ENCODE measurements at regions not wholly inside any gene's neighbourhood (a gene's known extent, or its start where the extent isn't known, plus 50 kb on each side); places are given as distances from the start of the nearest gene placed in this dataset.

DNA sequence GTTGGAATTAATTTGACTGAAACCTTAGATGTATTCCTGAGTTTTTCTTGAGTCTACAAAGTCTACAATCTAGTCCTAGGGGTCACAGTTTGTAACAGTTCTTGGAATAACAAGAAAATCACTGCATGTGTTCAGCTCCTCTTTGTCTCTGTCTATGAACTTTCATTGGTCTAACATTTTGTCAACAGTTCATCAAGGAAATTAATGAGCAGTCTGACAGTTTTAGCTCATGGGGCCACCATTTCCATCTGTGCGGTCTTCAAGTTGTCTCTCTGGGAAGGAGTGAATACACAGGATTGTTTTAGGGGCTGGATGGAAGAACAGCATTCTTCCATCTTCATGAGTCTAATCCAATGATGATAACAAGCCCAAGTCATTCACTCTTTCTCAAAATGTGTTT, 276.4 kb downstream of the TMEM167A start:
- DNase-seq, result no peak

GRCh38 chr5:82799361-82800077, 277.7 kb downstream of the TMEM167A start:
- no peak for DNase-seq

- no peak for DNase-seq
Measured at GRCh38 chr5:82798676-82799075, 278.5 kb downstream of the TMEM167A start.

- DNase-seq, result no peak
Measured at GRCh38 chr5:82796643-82797416, 280.4 kb downstream of the TMEM167A start.

- no peak for DNase-seq
Measured at GRCh38 chr5:82794876-82795275, 282.3 kb downstream of the TMEM167A start.

DNA sequence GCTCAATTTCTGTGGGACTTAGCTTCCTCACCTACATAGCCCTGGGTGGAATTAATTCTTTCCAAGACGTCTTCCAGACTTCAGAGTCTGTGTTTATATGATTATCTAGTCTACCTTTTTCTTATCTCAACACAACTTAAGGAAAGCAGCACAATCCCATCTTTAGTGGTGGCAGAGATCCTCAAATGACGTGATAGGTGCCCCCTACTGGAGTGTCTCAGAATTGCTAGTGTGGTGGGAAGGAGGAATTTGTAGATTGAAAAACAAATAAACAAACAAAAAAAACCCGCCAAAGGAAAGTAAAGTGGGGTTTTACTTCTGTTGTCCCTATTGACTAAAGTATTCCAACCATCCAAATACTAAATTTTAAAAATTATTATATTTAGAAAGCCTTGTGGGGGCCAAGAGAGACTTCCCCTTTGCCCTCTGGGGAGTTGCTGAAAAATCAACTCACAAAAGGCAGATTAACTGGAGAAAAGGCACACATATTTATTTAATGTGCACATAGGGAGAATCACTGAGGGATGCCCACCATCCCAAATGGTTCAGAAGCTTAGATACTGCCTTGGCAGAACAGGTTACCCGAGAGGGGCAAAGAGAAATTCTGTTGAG, 283.3 kb downstream of the TMEM167A start:
- DNase-seq, result no peak

DNA sequence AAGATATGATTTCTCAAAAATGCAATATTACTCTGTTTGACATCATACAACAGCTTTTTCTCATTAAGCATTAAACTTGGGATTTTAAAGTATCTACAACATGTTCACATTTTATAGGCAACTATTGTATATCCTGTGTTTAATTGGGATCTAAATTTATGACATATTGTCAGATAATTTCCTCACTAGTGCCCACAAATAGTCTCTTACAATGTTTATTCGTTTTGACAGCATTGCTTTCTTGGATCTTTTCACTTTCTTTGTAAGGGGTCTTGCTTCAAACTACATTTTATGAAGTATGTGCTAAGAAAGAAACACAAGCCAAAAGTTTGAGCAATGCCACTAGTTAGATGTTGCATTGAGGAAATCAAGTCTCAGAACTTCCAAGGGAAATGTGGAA, 285.1 kb downstream of the TMEM167A start:
- no peak for DNase-seq

GRCh38 chr5:82789095-82789494, 288.1 kb downstream of the TMEM167A start:
- no peak for DNase-seq

DNA sequence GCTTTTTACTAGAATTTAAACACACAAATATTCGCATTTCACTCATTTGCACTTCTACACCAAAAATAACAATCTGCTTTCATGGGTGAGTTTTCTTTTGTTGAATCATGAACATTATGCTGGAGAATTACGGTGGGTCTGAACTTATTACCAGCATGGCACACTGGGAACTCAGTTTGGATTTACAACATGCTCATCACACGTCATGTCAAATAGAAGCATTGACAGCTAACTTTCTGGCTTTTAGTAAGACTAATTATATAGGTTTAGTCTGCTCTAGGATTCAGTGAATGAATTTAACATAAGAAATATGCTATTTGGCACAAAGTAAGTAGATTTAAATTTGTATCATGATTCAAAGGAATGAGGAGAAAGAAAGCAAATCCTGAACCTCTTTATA, 290.4 kb downstream of the TMEM167A start:
- DNase-seq, result no peak

DNA sequence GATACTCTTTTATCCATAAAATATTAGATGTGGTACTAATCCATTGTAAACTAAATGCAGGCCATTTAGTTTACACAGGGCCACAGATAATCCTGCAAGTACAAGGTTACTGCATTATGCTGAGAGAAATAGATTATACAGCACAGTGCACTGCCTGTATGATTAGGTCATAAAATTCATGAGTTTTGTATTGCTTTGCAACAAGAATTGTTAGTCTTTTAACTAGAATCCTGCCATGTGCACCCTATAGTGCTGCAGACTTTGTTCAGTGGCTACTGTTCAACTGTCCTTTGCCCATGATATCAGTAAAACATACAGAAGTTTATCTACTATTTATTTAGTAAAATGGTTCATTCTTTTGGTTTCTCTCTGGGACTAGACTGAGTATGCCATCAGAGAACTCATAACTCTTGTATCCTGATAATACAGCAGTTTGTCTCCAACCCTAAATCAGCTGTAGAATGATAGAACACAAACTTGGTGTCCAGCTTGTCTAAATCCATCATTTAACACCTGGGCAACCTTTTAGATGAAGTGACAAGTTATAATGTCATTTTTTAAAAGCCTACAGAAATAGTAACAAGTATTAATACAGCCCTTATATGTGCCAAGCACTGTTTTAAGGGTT, 291.2 kb downstream of the TMEM167A start:
- no peak for DNase-seq

GRCh38 chr5:82785456-82785855, 291.7 kb downstream of the TMEM167A start:
- no peak for DNase-seq

DNA sequence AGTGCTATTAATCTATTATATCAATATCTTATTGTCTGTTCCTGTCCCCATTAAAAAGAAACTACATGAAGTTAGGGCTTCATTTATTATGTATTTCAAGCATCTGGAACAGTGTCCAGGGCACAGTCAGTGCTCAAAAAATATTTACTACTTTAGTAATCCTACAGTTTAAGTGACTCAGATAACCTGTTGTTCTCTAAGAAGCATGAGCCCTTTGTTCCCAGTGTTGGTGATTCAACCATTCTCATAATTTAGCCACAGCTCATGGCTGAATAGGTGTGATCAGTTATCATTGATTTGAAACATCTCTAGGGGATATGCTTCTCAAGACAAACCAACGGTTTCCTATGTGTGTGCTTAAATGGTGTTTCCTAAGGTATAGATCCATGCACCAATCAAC, 292.7 kb downstream of the TMEM167A start:
- no peak for DNase-seq

DNA sequence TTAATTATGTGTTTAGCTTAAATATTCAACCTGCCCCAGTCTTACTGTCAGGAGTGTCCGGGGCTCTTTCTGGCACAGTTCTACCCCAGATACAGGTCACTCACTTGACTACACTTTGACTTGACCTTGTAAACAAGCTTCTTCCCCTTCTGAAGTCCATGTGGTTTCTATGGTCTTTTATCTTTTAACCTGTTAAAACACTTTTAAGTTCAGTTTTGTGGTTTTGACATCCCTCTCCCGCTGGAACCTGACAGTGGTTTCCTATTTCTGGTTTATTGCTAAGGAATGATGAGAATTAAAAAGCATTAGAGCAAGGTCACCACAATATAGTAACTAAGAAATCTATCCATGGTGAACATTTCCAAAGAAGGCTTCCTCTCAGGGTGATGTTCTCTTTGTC, 300.1 kb downstream of the TMEM167A start:
- no peak for DNase-seq

- no peak for DNase-seq
Measured at GRCh38 chr5:82772281-82772680, 304.9 kb downstream of the TMEM167A start.

- DNase-seq, result no peak
Measured at GRCh38 chr5:82766206-82766605, 311.0 kb downstream of the TMEM167A start.

GRCh38 chr5:82765765-82766164, 311.4 kb downstream of the TMEM167A start:
- no peak for DNase-seq

DNA sequence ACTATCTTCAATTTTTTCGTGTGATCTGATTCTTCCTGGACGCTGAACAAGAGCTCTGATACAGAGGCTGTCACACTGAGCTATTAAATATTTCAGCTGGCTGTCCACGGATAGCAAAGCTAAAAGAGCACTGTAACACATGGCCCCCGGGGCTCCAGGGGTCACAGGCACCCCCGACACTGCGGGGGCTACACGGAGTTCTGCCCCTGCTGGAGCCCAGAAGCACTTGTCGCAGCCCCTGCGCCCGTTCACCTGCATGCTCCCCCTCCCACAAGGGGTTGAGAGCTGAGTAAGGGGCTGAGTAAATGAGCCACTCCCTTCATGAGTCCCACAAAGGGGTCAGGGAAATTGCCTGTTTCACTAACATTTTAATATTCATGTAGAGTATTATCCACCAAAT, 316.3 kb downstream of the TMEM167A start:
- DNase-seq, result no peak

DNA sequence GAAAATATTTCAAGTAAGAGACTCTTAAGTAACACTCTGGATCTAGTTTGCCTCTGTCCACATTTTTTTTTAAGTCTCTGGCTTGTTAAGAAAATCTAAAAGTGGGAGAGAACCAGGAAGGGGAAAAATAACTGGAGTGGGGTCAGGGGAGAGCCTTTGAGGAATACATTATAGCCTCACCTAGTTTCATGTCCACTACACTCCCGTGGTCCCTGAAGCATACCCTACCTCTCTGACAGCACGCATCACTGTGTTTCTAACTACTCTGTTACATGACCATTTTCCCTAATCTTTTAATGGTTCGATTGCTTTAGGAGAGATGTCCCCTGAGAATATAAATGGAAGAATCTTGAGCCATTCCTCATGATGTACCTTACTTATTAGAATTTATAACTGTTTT, 318.3 kb downstream of the TMEM167A start:
- DNase-seq, result no peak

GRCh38 chr5:82754759-82755158, 322.4 kb downstream of the TMEM167A start:
- DNase-seq, result peak; percentile 53

- no peak for DNase-seq
Measured at GRCh38 chr5:82754036-82754746, 323.0 kb downstream of the TMEM167A start.

DNA sequence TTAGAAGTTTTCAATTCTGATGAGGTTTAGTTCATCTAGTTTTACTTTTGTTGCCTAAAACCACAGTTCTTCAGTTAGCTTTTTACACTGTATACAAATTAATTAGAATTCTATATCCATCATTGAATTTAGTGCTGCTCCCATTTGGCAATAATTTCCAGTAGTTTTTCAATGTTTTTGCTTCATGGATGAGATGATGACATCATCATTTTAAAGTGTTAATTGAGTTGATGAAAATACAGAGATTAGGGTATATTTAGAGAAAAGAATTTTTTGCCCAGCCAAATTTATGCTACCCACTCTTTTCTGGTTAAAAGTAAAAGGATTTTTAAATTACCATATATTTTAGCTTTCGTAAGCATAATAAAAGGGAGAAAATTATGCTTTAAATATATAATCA, 323.8 kb downstream of the TMEM167A start:
- DNase-seq, result no peak

GRCh38 chr5:82749461-82749820, 327.8 kb downstream of the TMEM167A start:
- no peak for DNase-seq

Measured in inflammatory macrophage treated with lipopolysaccharide for 4 hours (primary cell).